Neural crest cell (in vitro differentiated cells): ENCODE measurements at regions not wholly inside any gene's neighbourhood (a gene's known extent, or its start where the extent isn't known, plus 50 kb on each side); places are given as distances from the start of the nearest gene placed in this dataset.

Experiments
- DNase-seq: peaks from one replicate; pipeline ENCODE4 v3.0.0; 2021; ENCODE audit warnings: low read depth, mixed read lengths, low spot score
- H3K27ac Mint-ChIP-seq: one replicate; pipeline ENCODE4 v1.8.0; 2021; ENCODE audit warnings: mild to moderate bottlenecking, mixed read lengths; ENCODE audit not compliant: unreplicated experiment
- H3K27me3 Mint-ChIP-seq: 2 replicates; pipeline ENCODE4 v1.8.0; 2021; ENCODE audit warnings: low read depth, mild to moderate bottlenecking, mixed read lengths
- H3K36me3 Mint-ChIP-seq: 2 replicates; pipeline ENCODE4 v1.8.0; 2021; ENCODE audit warnings: low read depth, mild to moderate bottlenecking, mixed read lengths
- H3K4me1 Mint-ChIP-seq: 2 replicates; pipeline ENCODE4 v1.8.0; 2021; ENCODE audit warnings: mixed read lengths
- H3K4me3 Mint-ChIP-seq: one replicate; pipeline ENCODE4 v1.8.0; 2021; ENCODE audit warnings: mild to moderate bottlenecking, mixed read lengths
- H3K9me3 Mint-ChIP-seq: 2 replicates; pipeline ENCODE4 v1.8.0; 2021; ENCODE audit warnings: mixed read lengths
- CTCF ChIP-seq: fragments of 200-600 bp; sonication (generic); conservative IDR thresholded peaks from 2 replicates; pipeline ENCODE4 v1.5.0; 2021; ENCODE audit warnings: antibody characterized with exemption, mild to moderate bottlenecking

- no peaks in the 10 kb centered on the region for H3K27me3 Mint-ChIP-seq
- H3K36me3 Mint-ChIP-seq, result no peaks in the 10 kb centered on the region
- no peaks in the 10 kb centered on the region for H3K4me1 Mint-ChIP-seq
- no peak for DNase-seq
- peaks cover 4% of the 10 kb centered on the region for H3K9me3 Mint-ChIP-seq
- TF ChIP-seq CTCF, result no peak
- H3K27ac Mint-ChIP-seq, result no peak overlapping the region
- no peak overlapping the region for H3K4me3 Mint-ChIP-seq
These were observed 55.2 kb upstream of the MED9 start for GRCh38 chr17:17421346-17422216.

- Mint-ChIP-seq H3K27me3 (peaks cover 4% of the 10 kb centered on the region), H3K36me3 (no peaks in the 10 kb centered on the region), H3K4me3 (no peak overlapping the region), H3K27ac (no peak overlapping the region), H3K9me3 (peaks cover 7% of the 10 kb centered on the region), H3K4me1 (no peaks in the 10 kb centered on the region)
- DNase-seq, result no peak
- no peak for TF ChIP-seq CTCF
These were observed 54.6 kb upstream of the MED9 start for GRCh38 chr17:17422217-17422610.

GRCh38 chr17:17422641-17423040 is 54.2 kb upstream of the MED9 start:
- no peak for DNase-seq
- Mint-ChIP-seq H3K4me3 (no peak overlapping the region), H3K36me3 (no peaks in the 10 kb centered on the region), H3K9me3 (peaks cover 7% of the 10 kb centered on the region), H3K27me3 (peaks cover 5% of the 10 kb centered on the region), H3K4me1 (no peaks in the 10 kb centered on the region), H3K27ac (no peak overlapping the region)
- TF ChIP-seq CTCF, result no peak

GRCh38 chr17:17423656-17424055 is 53.1 kb upstream of the MED9 start:
- H3K27me3 Mint-ChIP-seq, result peaks cover 5% of the 10 kb centered on the region
- no peak for DNase-seq
- no peaks in the 10 kb centered on the region for H3K36me3 Mint-ChIP-seq
- no peak for TF ChIP-seq CTCF
- no peak overlapping the region for H3K4me3 Mint-ChIP-seq
- H3K4me1 Mint-ChIP-seq, result no peaks in the 10 kb centered on the region
- no peak overlapping the region for H3K27ac Mint-ChIP-seq
- peaks cover 7% of the 10 kb centered on the region for H3K9me3 Mint-ChIP-seq

- DNase-seq, result no peak
- no peak overlapping the region for H3K4me3 Mint-ChIP-seq
- no peak overlapping the region for H3K27ac Mint-ChIP-seq
- TF ChIP-seq CTCF, result no peak
- H3K9me3 Mint-ChIP-seq, result peaks cover 7% of the 10 kb centered on the region
- H3K27me3 Mint-ChIP-seq, result peaks cover 9% of the 10 kb centered on the region
- H3K36me3 Mint-ChIP-seq, result no peaks in the 10 kb centered on the region
- H3K4me1 Mint-ChIP-seq, result no peaks in the 10 kb centered on the region
These were observed 52.2 kb upstream of the MED9 start for GRCh38 chr17:17424552-17424951.
